SK-N-SH (cell line): ENCODE measurements at regions not wholly inside any gene's neighbourhood (a gene's known extent, or its start where the extent isn't known, plus 50 kb on each side); places are given as distances from the start of the nearest gene placed in this dataset.

ENCODE experiments used
- CTCF ChIA-PET: fragments of 300-600, 350-600 bp; formaldehyde crosslinking; extraction: SDS; loops from one replicate; lab custom pipeline; 2021; lab: Yijun Ruan, JAX
- POLR2A ChIA-PET: fragments of 350-600 bp; sonication (Branson Sonifier 250); formaldehyde crosslinking; extraction: SDS; loops from one replicate; lab custom pipeline; 2020; ENCODE audit warnings: antibody characterized with exemption, inconsistent platforms; lab: Yijun Ruan, JAX
- DNase-seq: peaks from one replicate; pipeline ENCODE4 v3.0.0; 2012
- H2AFZ ChIP-seq: fragments of 200-600 bp; sonication (generic); 2 replicates; pipeline ENCODE4 v1.8.1; 2016; ENCODE audit warnings: antibody characterized with exemption, mild to moderate bottlenecking, low read depth
- H3F3A ChIP-seq: fragments of 200-600 bp; sonication (generic); replicated peaks from 2 replicates; pipeline ENCODE3; 2016; ENCODE audit warnings: antibody characterized with exemption, mild to moderate bottlenecking; ENCODE audit not compliant: insufficient read depth
- H3K27ac ChIP-seq, 2 experiments: fragments of 200-500 bp in 1 of 2; fragments of 200-600 bp in 1 of 2; sonication (Bioruptor generic) in 1 of 2; sonication (generic), shearing (Covaris generic) in 1 of 2; 2 replicates each; pipeline versions ENCODE4 v1.5.1 to v1.6.1; 2014 to 2016; ENCODE audit warnings: low read depth in 2 of 2, inconsistent platforms in 1 of 2, low read length in 1 of 2, mild to moderate bottlenecking in 1 of 2, mixed read lengths in 1 of 2
- H3K27me3 ChIP-seq: fragments of 200-600 bp; sonication (generic), shearing (Covaris generic); 2 replicates; pipeline ENCODE4 v1.6.1; 2016; ENCODE audit warnings: mixed run types; ENCODE audit not compliant: insufficient read depth
- H3K36me3 ChIP-seq, 2 experiments: fragments of 200-500 bp in 1 of 2; fragments of 200-600 bp in 1 of 2; sonication (Bioruptor generic) in 1 of 2; sonication (generic) in 1 of 2; replicated peaks in 1 of 2; 2 replicates each; pipeline versions ENCODE3 to v1.5.1; 2014 to 2016; ENCODE audit warnings: low read length in 1 of 2, mild to moderate bottlenecking in 1 of 2; ENCODE audit not compliant: insufficient read depth in 2 of 2, control insufficient read depth in 1 of 2
- H3K4me1 ChIP-seq, 2 experiments: fragments of 200-500 bp in 1 of 2; fragments of 200-600 bp in 1 of 2; sonication (Bioruptor generic) in 1 of 2; sonication (generic), shearing (Covaris generic) in 1 of 2; 2 replicates each; pipeline versions ENCODE4 v1.5.1 to v1.6.1; 2014 to 2016; ENCODE audit warnings: low read depth in 1 of 2, low read length in 1 of 2, mixed run types in 1 of 2; ENCODE audit not compliant: insufficient read depth in 2 of 2, control insufficient read depth in 1 of 2
- H3K4me2 ChIP-seq: fragments of 200-600 bp; sonication (generic), shearing (Covaris generic); 2 replicates; pipeline ENCODE4 v1.6.1; 2017; ENCODE audit warnings: mixed run types
- H3K4me3 ChIP-seq, 2 experiments: fragments of 200-500 bp in 1 of 2; fragments of 200-600 bp in 1 of 2; sonication (Bioruptor generic) in 1 of 2; sonication (generic), shearing (Covaris generic) in 1 of 2; 2 replicates each; pipeline versions ENCODE4 v1.5.1 to v1.8.1; 2014 to 2016; ENCODE audit warnings: low read depth in 2 of 2, inconsistent platforms in 1 of 2, low read length in 1 of 2, mild to moderate bottlenecking in 1 of 2, mixed read lengths in 1 of 2, moderate library complexity in 1 of 2
- H3K79me2 ChIP-seq: fragments of 200-600 bp; sonication (generic); 2 replicates; pipeline ENCODE4 v1.8.1; 2017; ENCODE audit warnings: mild to moderate bottlenecking; ENCODE audit not compliant: insufficient read depth
- H3K9ac ChIP-seq: fragments of 200-600 bp; sonication (generic); 2 replicates; pipeline ENCODE4 v1.6.1; 2017; ENCODE audit warnings: mixed run types
- H3K9me2 ChIP-seq: fragments of 200-600 bp; sonication (generic); 2 replicates; pipeline ENCODE4 v1.6.1; 2017; ENCODE audit warnings: mixed run types
- H3K9me3 ChIP-seq: fragments of 200-600 bp; sonication (generic); 2 replicates; pipeline ENCODE4 v1.6.1; 2017; ENCODE audit warnings: mixed run types, mild to moderate bottlenecking, moderate library complexity
- H4K20me1 ChIP-seq: fragments of 200-600 bp; sonication (generic); 2 replicates; pipeline ENCODE4 v1.6.1; 2017; ENCODE audit warnings: mild to moderate bottlenecking, mixed run types; ENCODE audit not compliant: insufficient read depth
- FOXM1 ChIP-seq: IDR thresholded peaks from 2 replicates; pipeline ENCODE4 v1.4.0; 2012; ENCODE audit warnings: low read depth, mild to moderate bottlenecking
- JUND ChIP-seq: IDR thresholded peaks from 2 replicates; pipeline ENCODE4 v1.4.0; 2012
- NFIC ChIP-seq: IDR thresholded peaks from 2 replicates; pipeline ENCODE4 v1.4.0; 2012; ENCODE audit warnings: borderline replicate concordance
- RAD21 ChIP-seq: IDR thresholded peaks from 2 replicates; pipeline ENCODE4 v1.6.1; 2012; ENCODE audit warnings: mild to moderate bottlenecking, low read length
- RFX5 ChIP-seq: IDR thresholded peaks from 2 replicates; pipeline ENCODE4 v1.6.1; 2012; ENCODE audit warnings: mild to moderate bottlenecking, improper control_type of control experiment, low read length
- SMC3 ChIP-seq: IDR thresholded peaks from 2 replicates; pipeline ENCODE4 v1.6.1; 2012; ENCODE audit warnings: low read depth, low read length, improper control_type of control experiment
- WGBS: methylation state at CpG from one replicate; pipeline ENCODE4 v1.1.6; 2017; ENCODE audit warnings: low lambda C conversion rate; 5-methylcytosine and 5-hydroxymethylcytosine counted together
- TF ChIP-seq, protein P1 (sequence below): IDR thresholded peaks from 2 replicates; pipeline ENCODE4; 2012
- TF ChIP-seq, protein P2 (sequence below): IDR thresholded peaks from 2 replicates; pipeline ENCODE4 v1.6.1; 2012; ENCODE audit warnings: mild to moderate bottlenecking, low read depth, low read length, moderate library complexity
- TF ChIP-seq, protein P3 (sequence below): fragments of 200-600 bp; sonication (generic); IDR thresholded peaks from 2 replicates; pipeline ENCODE4 v1.6.1; 2017; ENCODE audit warnings: antibody characterized with exemption, mild to moderate bottlenecking, moderate library complexity

DNA sequence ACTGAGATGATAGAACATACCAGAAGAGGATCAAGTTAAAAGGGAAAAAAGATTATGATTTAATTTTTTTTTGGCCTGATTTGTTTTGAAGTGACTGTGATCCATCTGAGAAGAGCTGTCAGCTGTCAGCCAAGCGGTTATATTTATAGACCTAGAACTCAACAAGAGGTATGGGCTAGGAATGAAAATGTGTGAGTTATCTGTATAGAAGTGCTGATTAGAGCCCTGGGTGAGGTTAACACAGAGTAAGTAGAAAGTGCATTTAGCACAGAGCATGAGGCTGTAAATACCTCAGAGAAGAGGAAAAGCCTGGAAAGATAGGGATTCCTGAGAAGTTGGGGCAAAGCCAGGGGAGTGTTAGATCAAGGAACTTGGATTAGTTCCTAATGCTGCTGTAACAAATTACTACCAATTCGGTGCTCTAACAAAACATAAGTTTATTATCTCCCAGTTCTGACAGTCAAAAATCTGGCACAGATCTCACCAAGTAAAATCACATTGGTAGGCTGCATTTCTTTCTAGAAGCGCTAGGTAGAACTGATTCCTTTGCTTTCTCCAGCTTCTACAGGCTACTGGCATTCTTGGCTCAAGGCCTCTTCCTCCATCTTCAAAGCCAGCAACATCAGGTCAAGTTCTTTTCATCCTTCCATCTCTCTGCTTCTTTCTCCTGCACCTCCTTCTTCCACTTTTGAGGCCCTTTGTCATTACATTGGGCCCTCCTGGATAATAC is 197.4 kb upstream of the SPHKAP start:
- no peak for DNase-seq
- no peaks in the 10 kb centered on the region for H3K36me3 ChIP-seq
- no peaks in the 10 kb centered on the region for H4K20me1 ChIP-seq
- POLR2A ChIA-PET, result no interaction called here
- CTCF ChIA-PET, result no interaction called here
- H3K27ac ChIP-seq, result no peak overlapping the region
- no peaks in the 10 kb centered on the region; a peak in 1 of 4 replicates for H3K4me1 ChIP-seq
- H3K9ac ChIP-seq, result no peak overlapping the region
- no peak overlapping the region for H3K4me2 ChIP-seq
- H3F3A ChIP-seq, result peaks cover 3% of the 10 kb centered on the region
- no peak overlapping the region for H3K4me3 ChIP-seq
- no peak overlapping the region for H2AFZ ChIP-seq
- H3K9me3 ChIP-seq, result no peaks in the 10 kb centered on the region
- H3K79me2 ChIP-seq, result no peaks in the 10 kb centered on the region
- no peaks in the 10 kb centered on the region for H3K27me3 ChIP-seq
- TF ChIP-seq NFIC (0 out of 2 replicates have a peak, but pooled peaks have one; percentile 13), RAD21 (no peak)
- WGBS, result 27% methylated on average over 3 of the region's 3 CpGs
- no peaks in the 10 kb centered on the region for H3K9me2 ChIP-seq

DNA sequence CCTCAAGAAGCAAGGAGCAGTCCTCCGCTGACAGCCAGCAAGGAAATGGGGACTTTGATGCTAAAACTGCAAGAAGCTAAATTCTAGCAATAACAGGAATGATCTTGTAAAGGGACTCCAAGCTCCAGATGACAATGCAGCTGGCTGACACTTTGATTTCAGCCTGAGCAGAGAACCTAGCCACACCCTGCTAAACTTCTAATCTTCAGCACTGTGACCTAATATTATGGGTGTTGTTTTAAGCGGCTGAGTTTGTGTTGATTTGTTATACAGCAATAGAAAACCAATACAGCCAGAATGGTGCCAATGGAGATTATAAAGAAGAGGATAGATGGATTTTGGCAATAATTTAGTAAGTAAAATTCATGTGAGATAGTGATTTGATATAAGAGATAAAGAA is 196.7 kb upstream of the SPHKAP start:
- TF ChIP-seq JUND (no peak), SMC3 (no peak), RFX5 (no peak), FOXM1 (no peak)
- TF ChIP-seq, protein P1, sequence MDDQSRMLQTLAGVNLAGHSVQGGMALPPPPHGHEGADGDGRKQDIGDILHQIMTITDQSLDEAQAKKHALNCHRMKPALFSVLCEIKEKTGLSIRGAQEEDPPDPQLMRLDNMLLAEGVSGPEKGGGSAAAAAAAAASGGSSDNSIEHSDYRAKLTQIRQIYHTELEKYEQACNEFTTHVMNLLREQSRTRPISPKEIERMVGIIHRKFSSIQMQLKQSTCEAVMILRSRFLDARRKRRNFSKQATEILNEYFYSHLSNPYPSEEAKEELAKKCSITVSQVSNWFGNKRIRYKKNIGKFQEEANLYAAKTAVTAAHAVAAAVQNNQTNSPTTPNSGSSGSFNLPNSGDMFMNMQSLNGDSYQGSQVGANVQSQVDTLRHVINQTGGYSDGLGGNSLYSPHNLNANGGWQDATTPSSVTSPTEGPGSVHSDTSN, result no peak
- TF ChIP-seq, protein P2, sequence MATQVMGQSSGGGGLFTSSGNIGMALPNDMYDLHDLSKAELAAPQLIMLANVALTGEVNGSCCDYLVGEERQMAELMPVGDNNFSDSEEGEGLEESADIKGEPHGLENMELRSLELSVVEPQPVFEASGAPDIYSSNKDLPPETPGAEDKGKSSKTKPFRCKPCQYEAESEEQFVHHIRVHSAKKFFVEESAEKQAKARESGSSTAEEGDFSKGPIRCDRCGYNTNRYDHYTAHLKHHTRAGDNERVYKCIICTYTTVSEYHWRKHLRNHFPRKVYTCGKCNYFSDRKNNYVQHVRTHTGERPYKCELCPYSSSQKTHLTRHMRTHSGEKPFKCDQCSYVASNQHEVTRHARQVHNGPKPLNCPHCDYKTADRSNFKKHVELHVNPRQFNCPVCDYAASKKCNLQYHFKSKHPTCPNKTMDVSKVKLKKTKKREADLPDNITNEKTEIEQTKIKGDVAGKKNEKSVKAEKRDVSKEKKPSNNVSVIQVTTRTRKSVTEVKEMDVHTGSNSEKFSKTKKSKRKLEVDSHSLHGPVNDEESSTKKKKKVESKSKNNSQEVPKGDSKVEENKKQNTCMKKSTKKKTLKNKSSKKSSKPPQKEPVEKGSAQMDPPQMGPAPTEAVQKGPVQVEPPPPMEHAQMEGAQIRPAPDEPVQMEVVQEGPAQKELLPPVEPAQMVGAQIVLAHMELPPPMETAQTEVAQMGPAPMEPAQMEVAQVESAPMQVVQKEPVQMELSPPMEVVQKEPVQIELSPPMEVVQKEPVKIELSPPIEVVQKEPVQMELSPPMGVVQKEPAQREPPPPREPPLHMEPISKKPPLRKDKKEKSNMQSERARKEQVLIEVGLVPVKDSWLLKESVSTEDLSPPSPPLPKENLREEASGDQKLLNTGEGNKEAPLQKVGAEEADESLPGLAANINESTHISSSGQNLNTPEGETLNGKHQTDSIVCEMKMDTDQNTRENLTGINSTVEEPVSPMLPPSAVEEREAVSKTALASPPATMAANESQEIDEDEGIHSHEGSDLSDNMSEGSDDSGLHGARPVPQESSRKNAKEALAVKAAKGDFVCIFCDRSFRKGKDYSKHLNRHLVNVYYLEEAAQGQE, result no peak
- TF ChIP-seq, protein P3, sequence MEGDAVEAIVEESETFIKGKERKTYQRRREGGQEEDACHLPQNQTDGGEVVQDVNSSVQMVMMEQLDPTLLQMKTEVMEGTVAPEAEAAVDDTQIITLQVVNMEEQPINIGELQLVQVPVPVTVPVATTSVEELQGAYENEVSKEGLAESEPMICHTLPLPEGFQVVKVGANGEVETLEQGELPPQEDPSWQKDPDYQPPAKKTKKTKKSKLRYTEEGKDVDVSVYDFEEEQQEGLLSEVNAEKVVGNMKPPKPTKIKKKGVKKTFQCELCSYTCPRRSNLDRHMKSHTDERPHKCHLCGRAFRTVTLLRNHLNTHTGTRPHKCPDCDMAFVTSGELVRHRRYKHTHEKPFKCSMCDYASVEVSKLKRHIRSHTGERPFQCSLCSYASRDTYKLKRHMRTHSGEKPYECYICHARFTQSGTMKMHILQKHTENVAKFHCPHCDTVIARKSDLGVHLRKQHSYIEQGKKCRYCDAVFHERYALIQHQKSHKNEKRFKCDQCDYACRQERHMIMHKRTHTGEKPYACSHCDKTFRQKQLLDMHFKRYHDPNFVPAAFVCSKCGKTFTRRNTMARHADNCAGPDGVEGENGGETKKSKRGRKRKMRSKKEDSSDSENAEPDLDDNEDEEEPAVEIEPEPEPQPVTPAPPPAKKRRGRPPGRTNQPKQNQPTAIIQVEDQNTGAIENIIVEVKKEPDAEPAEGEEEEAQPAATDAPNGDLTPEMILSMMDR, result no peak
- CTCF ChIA-PET, result no interaction called here
- Histone ChIP-seq H3K27me3 (no peaks in the 10 kb centered on the region), H3K79me2 (no peaks in the 10 kb centered on the region), H3K36me3 (no peaks in the 10 kb centered on the region), H3F3A (peaks cover 3% of the 10 kb centered on the region), H3K4me3 (no peak overlapping the region), H3K9me2 (no peaks in the 10 kb centered on the region), H3K27ac (no peak overlapping the region), H4K20me1 (no peaks in the 10 kb centered on the region), H3K4me2 (no peak overlapping the region), H3K9ac (no peak overlapping the region), H2AFZ (no peak overlapping the region), H3K4me1 (no peaks in the 10 kb centered on the region; a peak in 1 of 4 replicates), H3K9me3 (no peaks in the 10 kb centered on the region)
- no peak for DNase-seq
- WGBS, result 41% methylated on average over 2 of the region's 2 CpGs
- POLR2A ChIA-PET, result no interaction called here
